Kidney (tissue), 13 donors: ENCODE measurements at regions not wholly inside any gene's neighbourhood (a gene's known extent, or its start where the extent isn't known, plus 50 kb on each side); places are given as distances from the start of the nearest gene placed in this dataset.
A peak's percentile ranks its signal among the peaks of the same experiment; 100 is the strongest.

Experiments
- DNase-seq, 5 donors: peaks; one replicate each; pipeline ENCODE4 v3.0.0-alpha.2; 2013 to 2020
- FAIRE-seq: peaks from 2 replicates; lab custom pipeline; 2012; peaks lifted over from hg19 to GRCh38; lab: Jason Lieb, UNC
- H3K27ac ChIP-seq, 2 donors: one replicate each; pipeline ENCODE4 v1.7.0; 2013; ENCODE audit warnings: low read depth in 2 of 2, low read length in 2 of 2, inconsistent platforms in 1 of 2
- H3K27me3 ChIP-seq: one replicate; pipeline ENCODE4 v1.7.1; 2013; ENCODE audit warnings: low read length, inconsistent platforms; ENCODE audit not compliant: control insufficient read depth, insufficient read depth
- H3K36me3 ChIP-seq, 3 donors: one replicate each; pipeline versions ENCODE4 v1.7.0 to v1.7.1; 2013; ENCODE audit warnings: low read length in 3 of 3, control low read depth in 1 of 3, inconsistent platforms in 1 of 3; ENCODE audit not compliant: insufficient read depth in 3 of 3, control insufficient read depth in 2 of 3
- H3K4me1 ChIP-seq, 3 donors: one replicate each; pipeline versions ENCODE4 v1.7.0 to v1.7.1; 2013; ENCODE audit warnings: low read length in 3 of 3, inconsistent platforms in 1 of 3, low read depth in 1 of 3; ENCODE audit not compliant: control insufficient read depth in 2 of 3, insufficient read depth in 2 of 3
- H3K4me3 ChIP-seq, 3 donors: one replicate each; pipeline versions ENCODE4 v1.7.0 to v1.8.1; 2013; ENCODE audit warnings: low read length in 3 of 3, control low read depth in 1 of 3, inconsistent platforms in 1 of 3
- H3K9ac ChIP-seq, 3 donors: one replicate each; pipeline versions ENCODE4 v1.7.0 to v1.7.1; 2013; ENCODE audit warnings: low read length in 3 of 3, control low read depth in 1 of 3, inconsistent platforms in 1 of 3
- H3K9me3 ChIP-seq, 3 donors: one replicate each; pipeline versions ENCODE4 v1.7.0 to v1.7.1; 2013; ENCODE audit warnings: low read length in 3 of 3, control low read depth in 1 of 3, inconsistent platforms in 1 of 3; ENCODE audit not compliant: control insufficient read depth in 2 of 3, insufficient read depth in 1 of 3
- intact Hi-C: fragments of 100-400 bp; cut with DNase I; formaldehyde crosslinking; loops from one replicate; pipeline ENCODE4 v1.11.1; 2022
- TF ChIP-seq, protein P1 (sequence below): IDR thresholded peaks from 3 replicates; pipeline ENCODE4 v1.5.1; 2012; ENCODE audit warnings: mild to moderate bottlenecking, moderate library complexity, borderline replicate concordance; ENCODE audit not compliant: insufficient read depth; ENCODE audit errors: extremely low read depth
- donor health status: control.
- donor health status: control.
- donor health status: control.
- donor health status: control.
- donor health status: control.
- donor health status: DM: yes; HTN: yes; CAD: no.
- donor health status: Normal renal cell carcinoma (clear cell type).

DNA sequence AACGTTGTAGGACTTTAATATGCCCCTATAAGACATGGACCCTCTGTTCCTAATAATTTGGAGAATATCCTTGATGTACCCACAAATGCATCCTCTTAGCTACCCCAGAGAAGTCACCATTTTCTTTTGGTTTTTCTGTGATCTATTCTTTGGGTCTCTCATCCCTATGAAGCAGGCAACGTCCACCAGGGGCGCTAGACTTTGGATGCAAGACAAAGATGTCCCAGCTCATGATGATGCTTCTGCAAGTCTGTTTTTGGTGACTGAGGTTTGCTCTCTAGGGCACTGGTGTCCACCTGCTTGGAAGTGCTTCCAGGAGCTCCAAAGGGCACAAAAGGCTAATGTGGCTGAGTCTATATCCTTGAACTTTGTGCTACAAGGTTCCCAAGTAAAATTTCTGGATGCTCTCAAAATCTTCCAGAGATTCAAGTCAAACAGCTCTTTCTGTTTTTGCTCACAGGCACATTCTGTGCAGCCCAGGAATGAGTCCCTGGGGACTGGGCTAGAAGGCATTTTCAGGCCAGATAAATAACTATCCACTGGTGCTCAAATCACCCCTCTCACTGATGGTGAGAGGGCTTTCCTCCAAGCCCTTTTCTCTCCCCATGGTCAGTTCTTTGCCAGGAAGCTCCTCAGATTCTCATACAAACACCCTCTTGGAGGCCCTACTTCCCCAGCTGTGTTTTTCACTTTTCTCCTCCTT, 166.4 kb downstream of the C7orf25 start:
- Histone ChIP-seq H3K9me3 (peaks cover 0 to 2% (median 0%) of the 10 kb centered on the region in 3 donors), H3K9ac (no peak overlapping the region), H3K36me3 (no peaks in the 10 kb centered on the region), H3K4me1 (no peaks in the 10 kb centered on the region), H3K4me3 (no peak overlapping the region), H3K27ac (no peak overlapping the region), H3K27me3 (no peaks in the 10 kb centered on the region)
- FAIRE-seq (no peak), DNase-seq (peak in 1 of 5 donors; percentile 69)
- TF ChIP-seq, protein P1, sequence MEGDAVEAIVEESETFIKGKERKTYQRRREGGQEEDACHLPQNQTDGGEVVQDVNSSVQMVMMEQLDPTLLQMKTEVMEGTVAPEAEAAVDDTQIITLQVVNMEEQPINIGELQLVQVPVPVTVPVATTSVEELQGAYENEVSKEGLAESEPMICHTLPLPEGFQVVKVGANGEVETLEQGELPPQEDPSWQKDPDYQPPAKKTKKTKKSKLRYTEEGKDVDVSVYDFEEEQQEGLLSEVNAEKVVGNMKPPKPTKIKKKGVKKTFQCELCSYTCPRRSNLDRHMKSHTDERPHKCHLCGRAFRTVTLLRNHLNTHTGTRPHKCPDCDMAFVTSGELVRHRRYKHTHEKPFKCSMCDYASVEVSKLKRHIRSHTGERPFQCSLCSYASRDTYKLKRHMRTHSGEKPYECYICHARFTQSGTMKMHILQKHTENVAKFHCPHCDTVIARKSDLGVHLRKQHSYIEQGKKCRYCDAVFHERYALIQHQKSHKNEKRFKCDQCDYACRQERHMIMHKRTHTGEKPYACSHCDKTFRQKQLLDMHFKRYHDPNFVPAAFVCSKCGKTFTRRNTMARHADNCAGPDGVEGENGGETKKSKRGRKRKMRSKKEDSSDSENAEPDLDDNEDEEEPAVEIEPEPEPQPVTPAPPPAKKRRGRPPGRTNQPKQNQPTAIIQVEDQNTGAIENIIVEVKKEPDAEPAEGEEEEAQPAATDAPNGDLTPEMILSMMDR, result no peak
- intact Hi-C loops, result no loop called here

DNA sequence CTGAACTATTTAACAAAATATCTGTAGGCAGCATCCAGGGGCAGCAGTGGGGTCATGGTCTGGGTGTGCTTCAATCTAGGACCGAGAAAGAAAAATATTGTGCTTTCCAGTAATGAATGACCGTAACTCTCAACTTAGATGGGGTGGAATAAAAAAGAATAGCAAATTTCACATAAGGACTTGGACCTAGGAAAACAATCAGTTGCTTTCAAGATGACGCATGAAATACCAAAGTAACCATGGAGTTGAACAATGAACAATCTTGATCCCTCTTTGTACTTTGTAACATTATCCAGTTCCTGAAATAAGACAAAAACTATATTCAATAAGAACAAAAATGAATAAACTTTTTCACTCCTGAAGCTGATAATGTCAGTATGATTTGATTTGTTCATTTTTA, 167.1 kb downstream of the C7orf25 start:
- H3K36me3 ChIP-seq, result no peaks in the 10 kb centered on the region
- no peak overlapping the region for H3K27ac ChIP-seq
- DNase-seq (no peak), FAIRE-seq (no peak)
- intact Hi-C loops, result no loop called here
- H3K27me3 ChIP-seq, result no peaks in the 10 kb centered on the region
- H3K4me1 ChIP-seq, result no peaks in the 10 kb centered on the region
- no peak overlapping the region for H3K9ac ChIP-seq
- TF ChIP-seq, protein P1, result no peak
- peaks cover 0 to 2% (median 0%) of the 10 kb centered on the region in 3 donors for H3K9me3 ChIP-seq
- H3K4me3 ChIP-seq, result no peak overlapping the region

DNA sequence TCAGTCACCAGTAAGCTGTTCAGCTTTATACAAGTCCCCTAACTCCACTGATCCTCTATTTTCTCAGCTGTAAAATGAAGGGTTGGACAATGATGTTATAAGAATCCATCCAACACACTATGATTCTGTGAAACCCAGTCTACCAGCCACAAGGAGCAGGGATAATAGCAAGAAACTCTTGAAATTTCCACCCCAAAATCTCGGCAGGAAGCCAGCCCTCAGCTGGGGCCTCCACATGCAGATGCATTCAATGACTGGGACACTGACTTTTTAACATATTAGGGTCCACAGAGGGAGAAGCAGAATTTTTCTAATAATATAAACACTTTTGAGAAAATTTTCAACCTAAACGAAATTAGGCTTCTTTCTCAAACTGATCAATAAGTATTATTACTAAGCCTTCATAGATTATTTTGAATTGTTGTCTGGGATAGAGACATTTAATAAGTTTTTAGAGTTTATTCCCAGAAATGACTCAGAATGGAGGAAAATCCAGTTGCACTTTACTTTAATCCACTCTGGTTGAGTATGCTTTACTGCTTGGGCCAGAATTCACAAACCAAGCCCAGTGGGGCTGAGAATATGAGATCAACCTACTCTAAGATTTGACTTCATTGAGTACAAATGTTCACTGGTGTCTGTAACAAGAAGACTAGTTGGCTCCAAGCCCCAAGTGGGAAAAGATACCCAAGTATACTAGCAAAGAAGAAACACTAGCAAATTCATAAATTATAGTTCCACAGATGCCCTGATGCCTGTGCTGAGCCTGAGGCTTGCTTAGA, 168.6 kb downstream of the C7orf25 start:
- no peak for DNase-seq
- no peak for FAIRE-seq

More for the DNA sequence above, 168.6 kb downstream of the C7orf25 start:
- Histone ChIP-seq H3K27ac (no peak overlapping the region), H3K9ac (no peak overlapping the region), H3K36me3 (no peaks in the 10 kb centered on the region), H3K4me3 (no peak overlapping the region), H3K4me1 (no peaks in the 10 kb centered on the region), H3K27me3 (no peaks in the 10 kb centered on the region), H3K9me3 (peaks cover 0 to 2% (median 0%) of the 10 kb centered on the region in 3 donors)
- intact Hi-C loops, result no loop called here
- TF ChIP-seq, protein P1, result no peak
